ENCODE measurements at regions not wholly inside any gene's neighbourhood (a gene's known extent, or its start where the extent isn't known, plus 50 kb on each side); places are given as distances from the start of the nearest gene placed in this dataset.
A peak's percentile ranks its signal among the peaks of the same experiment; 100 is the strongest.

DNA sequence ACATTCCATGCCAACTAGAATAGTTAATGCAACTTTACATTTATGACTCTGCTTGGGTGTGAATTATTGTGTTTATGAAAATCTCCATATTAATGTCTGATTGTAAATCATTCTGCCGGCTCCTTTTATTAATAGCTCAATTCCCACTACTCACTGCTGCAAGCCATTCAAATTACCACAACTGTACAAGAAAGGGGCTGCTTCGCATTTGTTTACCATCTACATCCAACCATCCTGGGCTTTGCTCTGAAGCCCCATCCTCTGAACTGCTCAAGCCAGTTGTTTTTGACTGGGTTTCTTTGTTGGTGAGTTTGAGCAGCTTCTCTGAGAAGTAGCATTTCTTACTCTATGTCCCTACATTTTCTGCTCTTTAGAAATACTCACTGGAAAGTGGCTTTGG is 451.6 kb upstream of the CADM1 start:
- TF ChIP-seq, protein P1, sequence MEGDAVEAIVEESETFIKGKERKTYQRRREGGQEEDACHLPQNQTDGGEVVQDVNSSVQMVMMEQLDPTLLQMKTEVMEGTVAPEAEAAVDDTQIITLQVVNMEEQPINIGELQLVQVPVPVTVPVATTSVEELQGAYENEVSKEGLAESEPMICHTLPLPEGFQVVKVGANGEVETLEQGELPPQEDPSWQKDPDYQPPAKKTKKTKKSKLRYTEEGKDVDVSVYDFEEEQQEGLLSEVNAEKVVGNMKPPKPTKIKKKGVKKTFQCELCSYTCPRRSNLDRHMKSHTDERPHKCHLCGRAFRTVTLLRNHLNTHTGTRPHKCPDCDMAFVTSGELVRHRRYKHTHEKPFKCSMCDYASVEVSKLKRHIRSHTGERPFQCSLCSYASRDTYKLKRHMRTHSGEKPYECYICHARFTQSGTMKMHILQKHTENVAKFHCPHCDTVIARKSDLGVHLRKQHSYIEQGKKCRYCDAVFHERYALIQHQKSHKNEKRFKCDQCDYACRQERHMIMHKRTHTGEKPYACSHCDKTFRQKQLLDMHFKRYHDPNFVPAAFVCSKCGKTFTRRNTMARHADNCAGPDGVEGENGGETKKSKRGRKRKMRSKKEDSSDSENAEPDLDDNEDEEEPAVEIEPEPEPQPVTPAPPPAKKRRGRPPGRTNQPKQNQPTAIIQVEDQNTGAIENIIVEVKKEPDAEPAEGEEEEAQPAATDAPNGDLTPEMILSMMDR (IDR thresholded peaks at IDR 0.05): no peak
- no peak for TF ChIP-seq EP300 (IDR thresholded peaks at IDR 0.05)
- TF ChIP-seq POLR2AphosphoS5 (IDR thresholded peaks at IDR 0.05): no peak
- TF ChIP-seq POLR2A (IDR thresholded peaks at IDR 0.05): no peak
- no peak for ATAC-seq

GRCh38 chr11:115950660-115951059 is 446.4 kb upstream of the CADM1 start:
- Histone ChIP-seq H3K9me3 (peaks cover 0 to 36% (median 0%) of the 10 kb centered on the region in 3 donors), H3K4me3 (no peak overlapping the region), H3K4me1 (no peaks in the 10 kb centered on the region), H3K36me3 (no peaks in the 10 kb centered on the region), H3K27me3 (peaks cover 8% of the 10 kb centered on the region), H3K27ac (no peak overlapping the region)
- TF ChIP-seq POLR2AphosphoS5 (IDR thresholded peaks at IDR 0.05) (no peak), EP300 (IDR thresholded peaks at IDR 0.05) (no peak), POLR2A (IDR thresholded peaks at IDR 0.05) (no peak)
- TF ChIP-seq, protein P1 (IDR thresholded peaks at IDR 0.05): no peak
- no peak for ATAC-seq
- WGBS, 2 donors (ENCODE audit: low coverage in 1 of 2): 80 to 90% methylated on average over 1 to 2 of the region's 2 CpGs

More for the DNA sequence above, 451.6 kb upstream of the CADM1 start:
- Histone ChIP-seq H3K4me1 (no peaks in the 10 kb centered on the region), H3K27me3 (peaks cover 17% of the 10 kb centered on the region), H3K4me3 (no peak overlapping the region), H3K27ac (no peak overlapping the region), H3K9me3 (peaks cover 0 to 13% (median 0%) of the 10 kb centered on the region in 3 donors), H3K36me3 (no peaks in the 10 kb centered on the region)
- 65 to 75% methylated on average over 1 to 2 of the region's 2 CpGs for WGBS, 2 donors (ENCODE audit: low coverage in 1 of 2)

DNA sequence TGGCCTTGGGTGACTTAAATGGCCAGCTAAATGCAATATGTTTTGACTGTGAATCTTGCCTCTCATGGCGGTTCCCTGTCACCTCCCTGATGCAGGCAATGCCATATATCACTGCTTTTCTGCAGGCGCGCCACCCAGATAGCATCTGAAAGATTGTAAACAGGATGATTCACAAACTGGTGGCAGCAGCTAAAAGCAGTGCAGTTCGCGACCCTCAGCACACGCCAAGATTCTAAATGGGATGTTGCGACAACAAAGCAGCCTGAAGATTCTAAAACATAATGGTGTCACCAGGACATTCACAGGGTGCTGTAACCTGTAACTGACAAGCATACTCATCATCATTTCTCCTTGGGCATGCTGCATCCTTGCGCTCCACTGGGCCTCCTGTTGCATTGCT is 440.4 kb upstream of the CADM1 start:
- Histone ChIP-seq H3K36me3 (no peaks in the 10 kb centered on the region), H3K4me1 (no peaks in the 10 kb centered on the region), H3K27me3 (no peaks in the 10 kb centered on the region), H3K27ac (no peak overlapping the region), H3K4me3 (no peak overlapping the region), H3K9me3 (peaks cover 0 to 11% (median 0%) of the 10 kb centered on the region in 3 donors)
- no peak for ATAC-seq
- no peak for TF ChIP-seq POLR2AphosphoS5 (IDR thresholded peaks at IDR 0.05)
- TF ChIP-seq, protein P1 (IDR thresholded peaks at IDR 0.05): no peak
- no peak for TF ChIP-seq POLR2A (IDR thresholded peaks at IDR 0.05)
- TF ChIP-seq EP300 (IDR thresholded peaks at IDR 0.05): no peak
- WGBS, 2 donors (ENCODE audit: low coverage in 1 of 2): 71 to 73% methylated on average over 3 to 8 of the region's 8 CpGs

- ATAC-seq: no peak
- 77 to 100% methylated on average over 1 to 2 of the region's 2 CpGs for WGBS, 2 donors (ENCODE audit: low coverage in 1 of 2)
Measured at GRCh38 chr11:115942011-115942410, 437.8 kb upstream of the CADM1 start.

GRCh38 chr11:115941481-115941993 is 437.3 kb upstream of the CADM1 start:
- WGBS, 2 donors (ENCODE audit: low coverage in 1 of 2): 74 to 90% methylated on average over 5 to 12 of the region's 15 CpGs
- no peak for TF ChIP-seq POLR2A (IDR thresholded peaks at IDR 0.05)
- no peak for TF ChIP-seq EP300 (IDR thresholded peaks at IDR 0.05)
- no peak for TF ChIP-seq POLR2AphosphoS5 (IDR thresholded peaks at IDR 0.05)
- TF ChIP-seq, protein P1 (IDR thresholded peaks at IDR 0.05): no peak
- Histone ChIP-seq H3K4me3 (no peak overlapping the region), H3K27me3 (peaks cover 9% of the 10 kb centered on the region), H3K4me1 (no peaks in the 10 kb centered on the region), H3K36me3 (no peaks in the 10 kb centered on the region), H3K27ac (no peak overlapping the region), H3K9me3 (no peaks in the 10 kb centered on the region)
- ATAC-seq: peak; percentile 56

More at GRCh38 chr11:115942011-115942410, 437.8 kb upstream of the CADM1 start:
- TF ChIP-seq POLR2AphosphoS5 (IDR thresholded peaks at IDR 0.05) (no peak), EP300 (IDR thresholded peaks at IDR 0.05) (no peak), POLR2A (IDR thresholded peaks at IDR 0.05) (no peak)
- TF ChIP-seq, protein P1 (IDR thresholded peaks at IDR 0.05): no peak
- Histone ChIP-seq H3K27me3 (peaks cover 9% of the 10 kb centered on the region), H3K36me3 (no peaks in the 10 kb centered on the region), H3K27ac (no peak overlapping the region), H3K4me1 (no peaks in the 10 kb centered on the region), H3K4me3 (no peak overlapping the region), H3K9me3 (no peaks in the 10 kb centered on the region)

Data from gastroesophageal sphincter (tissue), 4 donors.